ENCODE measurements at regions not wholly inside any gene's neighbourhood (a gene's known extent, or its start where the extent isn't known, plus 50 kb on each side); places are given as distances from the start of the nearest gene placed in this dataset.

DNA sequence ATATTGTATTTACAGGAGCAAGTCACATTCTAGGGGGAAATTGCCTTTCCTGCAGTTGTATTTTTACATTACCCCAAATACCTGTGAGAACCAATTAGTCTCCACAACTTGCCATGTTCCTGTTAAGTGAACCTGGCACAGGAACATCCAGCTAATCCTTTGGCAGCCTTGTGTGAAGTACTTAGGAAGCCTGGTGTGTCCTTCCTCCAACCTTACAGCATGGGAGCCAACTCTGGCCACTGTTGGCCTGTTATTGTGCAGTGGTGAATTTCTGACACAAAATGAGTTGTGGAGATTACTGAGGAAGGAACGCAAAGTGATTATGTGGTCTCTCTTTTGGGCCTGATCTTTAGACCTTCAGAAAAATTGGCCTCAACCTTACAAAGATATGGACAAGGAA is 238.0 kb upstream of the PITX2 start:
- TF ChIP-seq SIN3A (IDR thresholded peaks at IDR 0.05; ENCODE audit: borderline replicate concordance, insufficient read depth, low read depth, low read length) = no peak
- TF ChIP-seq, protein P1, sequence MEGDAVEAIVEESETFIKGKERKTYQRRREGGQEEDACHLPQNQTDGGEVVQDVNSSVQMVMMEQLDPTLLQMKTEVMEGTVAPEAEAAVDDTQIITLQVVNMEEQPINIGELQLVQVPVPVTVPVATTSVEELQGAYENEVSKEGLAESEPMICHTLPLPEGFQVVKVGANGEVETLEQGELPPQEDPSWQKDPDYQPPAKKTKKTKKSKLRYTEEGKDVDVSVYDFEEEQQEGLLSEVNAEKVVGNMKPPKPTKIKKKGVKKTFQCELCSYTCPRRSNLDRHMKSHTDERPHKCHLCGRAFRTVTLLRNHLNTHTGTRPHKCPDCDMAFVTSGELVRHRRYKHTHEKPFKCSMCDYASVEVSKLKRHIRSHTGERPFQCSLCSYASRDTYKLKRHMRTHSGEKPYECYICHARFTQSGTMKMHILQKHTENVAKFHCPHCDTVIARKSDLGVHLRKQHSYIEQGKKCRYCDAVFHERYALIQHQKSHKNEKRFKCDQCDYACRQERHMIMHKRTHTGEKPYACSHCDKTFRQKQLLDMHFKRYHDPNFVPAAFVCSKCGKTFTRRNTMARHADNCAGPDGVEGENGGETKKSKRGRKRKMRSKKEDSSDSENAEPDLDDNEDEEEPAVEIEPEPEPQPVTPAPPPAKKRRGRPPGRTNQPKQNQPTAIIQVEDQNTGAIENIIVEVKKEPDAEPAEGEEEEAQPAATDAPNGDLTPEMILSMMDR (IDR thresholded peaks at IDR 0.05) = no peak
